HG02973 (cell line): ENCODE measurements at regions not wholly inside any gene's neighbourhood (a gene's known extent, or its start where the extent isn't known, plus 50 kb on each side); places are given as distances from the start of the nearest gene placed in this dataset.

Experiments
- ATAC-seq: cut with Tn5 transposase; IDR thresholded peaks from one replicate; pipeline ENCODE4 v1.9.1; 2021; ENCODE audit warnings: moderate library complexity; ENCODE audit not compliant: unreplicated experiment

- ATAC-seq: no peak
Observed at GRCh38 chr2:9738062-9738461, 105.2 kb upstream of the TAF1B start.

GRCh38 chr2:9738535-9739496 lies 104.5 kb upstream of the TAF1B start:
- ATAC-seq: no peak

GRCh38 chr2:9739531-9739964 lies 103.7 kb upstream of the TAF1B start:
- no peak for ATAC-seq

GRCh38 chr2:9740382-9741073 lies 102.7 kb upstream of the TAF1B start:
- ATAC-seq: no peak

- no peak for ATAC-seq
Observed at GRCh38 chr2:9741110-9741509, 102.2 kb upstream of the TAF1B start.

GRCh38 chr2:9742601-9743000 lies 100.7 kb upstream of the TAF1B start:
- ATAC-seq: no peak

GRCh38 chr2:9744256-9745004 lies 98.8 kb upstream of the TAF1B start:
- no peak for ATAC-seq

GRCh38 chr2:9745153-9745899 lies 97.9 kb upstream of the TAF1B start:
- no peak for ATAC-seq

GRCh38 chr2:9747396-9747795 lies 95.9 kb upstream of the TAF1B start:
- no peak for ATAC-seq

- no peak for ATAC-seq
Observed at GRCh38 chr2:9748577-9748976, 94.7 kb upstream of the TAF1B start.

GRCh38 chr2:9749546-9750223 lies 93.6 kb upstream of the TAF1B start:
- ATAC-seq: no peak

GRCh38 chr2:9750224-9751215 lies 92.8 kb upstream of the TAF1B start:
- no peak for ATAC-seq

GRCh38 chr2:9751831-9752230 lies 91.4 kb upstream of the TAF1B start:
- no peak for ATAC-seq

GRCh38 chr2:9752441-9753275 lies 90.6 kb upstream of the TAF1B start:
- no peak for ATAC-seq

- peak; percentile 82 for ATAC-seq
Observed at GRCh38 chr2:9753276-9753600, 90.0 kb upstream of the TAF1B start.

GRCh38 chr2:9753665-9754531 lies 89.4 kb upstream of the TAF1B start:
- ATAC-seq: no peak

- ATAC-seq: no peak
Observed at GRCh38 chr2:9754532-9754887, 88.8 kb upstream of the TAF1B start.
